ENCODE measurements at regions not wholly inside any gene's neighbourhood (a gene's known extent, or its start where the extent isn't known, plus 50 kb on each side); places are given as distances from the start of the nearest gene placed in this dataset.

- H3K27me3 Mint-ChIP-seq, result no peaks in the 10 kb centered on the region
- H3K4me1 Mint-ChIP-seq, result peaks cover 34 to 65% (median 53%) of the 10 kb centered on the region in 4 donors
- POLR2A ChIA-PET, result interaction anchor here (1.0 kb wide), 1 partner anchor 37 kb away, joined by 3 read pairs; no protein-coding TSS in a partner anchor
Observed at GRCh38 chr12:67446716-67447115, 177.6 kb downstream of the CAND1 start.

GRCh38 chr12:67447180-67447579 is 178.0 kb downstream of the CAND1 start:
- DNase-seq (no peak), ATAC-seq (no peak)
- Mint-ChIP-seq H3K9me3 (peaks cover 0 to 12% (median 0%) of the 10 kb centered on the region in 9 donors), H3K36me3 (no peaks in the 10 kb centered on the region), H3K27ac (peak overlapping the region in 3 of 10 donors; percentile 27 to 56 (median 37)), H3K4me3 (no peak overlapping the region), H3K4me1 (peaks cover 34 to 65% (median 53%) of the 10 kb centered on the region in 4 donors), H3K27me3 (no peaks in the 10 kb centered on the region)
- POLR2A ChIA-PET, result interaction anchor here (1.0 kb wide), 1 partner anchor 36 kb away, joined by 3 read pairs; no protein-coding TSS in a partner anchor

More at GRCh38 chr12:67446716-67447115, 177.6 kb downstream of the CAND1 start:
- ATAC-seq (no peak), DNase-seq (no peak)
- peak overlapping the region in 1 of 10 donors; percentile 7 for H3K27ac Mint-ChIP-seq
- H3K4me3 Mint-ChIP-seq, result no peak overlapping the region
- H3K36me3 Mint-ChIP-seq, result no peaks in the 10 kb centered on the region
- peaks cover 0 to 12% (median 0%) of the 10 kb centered on the region in 9 donors for H3K9me3 Mint-ChIP-seq

DNA sequence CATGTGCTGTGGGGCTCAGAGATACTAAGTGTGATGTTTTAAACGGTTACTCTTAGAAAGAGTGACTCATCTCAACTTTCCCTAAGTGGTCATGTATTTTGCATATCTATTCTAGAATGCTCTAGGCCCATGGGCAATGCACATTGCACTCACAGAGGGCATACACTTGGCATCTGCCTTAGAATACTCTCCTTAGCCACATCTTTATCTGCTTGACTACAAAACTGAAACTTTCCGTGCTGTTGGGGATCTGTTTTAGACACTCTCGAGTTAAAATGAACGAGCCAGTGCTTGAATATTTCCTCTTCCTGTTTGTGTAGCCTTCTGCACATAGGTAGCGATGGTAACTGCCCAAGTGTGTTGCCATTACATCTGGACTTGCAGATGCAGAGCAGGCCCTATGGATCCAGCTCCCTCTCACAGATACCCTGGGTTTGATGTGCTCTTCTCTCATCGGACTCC is 180.5 kb downstream of the CAND1 start:
- H3K4me1 Mint-ChIP-seq, result peaks cover 37 to 62% (median 51%) of the 10 kb centered on the region in 4 donors
- H3K36me3 Mint-ChIP-seq, result no peaks in the 10 kb centered on the region
- ATAC-seq (peak; percentile 56 to 78), DNase-seq (peak in 3 of 10 donors; percentile 13 to 29 (median 28))
- POLR2A ChIA-PET, result interaction anchor here (1.0 to 2.4 kb wide), 2 partner anchors 130 to 198 kb away, joined by 3 to 12 read pairs; partner anchors contain the start of gene DYRK2
- H3K4me3 Mint-ChIP-seq, result peak overlapping the region in 9 of 10 donors; percentile 15 to 80 (median 68)
- peaks cover 0 to 12% (median 0%) of the 10 kb centered on the region in 9 donors for H3K9me3 Mint-ChIP-seq
- H3K27me3 Mint-ChIP-seq, result no peaks in the 10 kb centered on the region
- H3K27ac Mint-ChIP-seq, result peak overlapping the region; percentile 63 to 93 (median 80)

GRCh38 chr12:67450441-67450840 is 181.3 kb downstream of the CAND1 start:
- H3K27me3 Mint-ChIP-seq, result no peaks in the 10 kb centered on the region
- POLR2A ChIA-PET, result interaction anchor here (0.7 to 2.4 kb wide), 5 partner anchors 13 to 198 kb away, joined by 3 to 12 read pairs (median 3); partner anchors contain the start of gene DYRK2
- H3K36me3 Mint-ChIP-seq, result no peaks in the 10 kb centered on the region
- H3K9me3 Mint-ChIP-seq, result peaks cover 0 to 12% (median 0%) of the 10 kb centered on the region in 9 donors
- no peak for ATAC-seq
- peak overlapping the region in 6 of 10 donors; percentile 15 to 76 (median 54) for H3K4me3 Mint-ChIP-seq
- peaks cover 37 to 62% (median 51%) of the 10 kb centered on the region in 4 donors for H3K4me1 Mint-ChIP-seq
- no peak for DNase-seq
- peak overlapping the region in 7 of 10 donors; percentile 39 to 93 (median 76) for H3K27ac Mint-ChIP-seq

- Mint-ChIP-seq H3K4me1 (peaks cover 37 to 62% (median 51%) of the 10 kb centered on the region in 4 donors), H3K27ac (peak overlapping the region in 1 of 10 donors; percentile 1), H3K36me3 (no peaks in the 10 kb centered on the region), H3K27me3 (no peaks in the 10 kb centered on the region), H3K9me3 (peaks cover 0 to 12% (median 0%) of the 10 kb centered on the region in 9 donors), H3K4me3 (peak overlapping the region in 3 of 10 donors; percentile 0 to 68 (median 12))
- DNase-seq (no peak), ATAC-seq (no peak)
- POLR2A ChIA-PET, result interaction anchor here (0.7 to 2.4 kb wide), 7 partner anchors 12 to 202 kb away, joined by 3 to 12 read pairs (median 3); partner anchors contain the start of gene DYRK2
Observed at GRCh38 chr12:67451206-67451605, 182.0 kb downstream of the CAND1 start.

DNA sequence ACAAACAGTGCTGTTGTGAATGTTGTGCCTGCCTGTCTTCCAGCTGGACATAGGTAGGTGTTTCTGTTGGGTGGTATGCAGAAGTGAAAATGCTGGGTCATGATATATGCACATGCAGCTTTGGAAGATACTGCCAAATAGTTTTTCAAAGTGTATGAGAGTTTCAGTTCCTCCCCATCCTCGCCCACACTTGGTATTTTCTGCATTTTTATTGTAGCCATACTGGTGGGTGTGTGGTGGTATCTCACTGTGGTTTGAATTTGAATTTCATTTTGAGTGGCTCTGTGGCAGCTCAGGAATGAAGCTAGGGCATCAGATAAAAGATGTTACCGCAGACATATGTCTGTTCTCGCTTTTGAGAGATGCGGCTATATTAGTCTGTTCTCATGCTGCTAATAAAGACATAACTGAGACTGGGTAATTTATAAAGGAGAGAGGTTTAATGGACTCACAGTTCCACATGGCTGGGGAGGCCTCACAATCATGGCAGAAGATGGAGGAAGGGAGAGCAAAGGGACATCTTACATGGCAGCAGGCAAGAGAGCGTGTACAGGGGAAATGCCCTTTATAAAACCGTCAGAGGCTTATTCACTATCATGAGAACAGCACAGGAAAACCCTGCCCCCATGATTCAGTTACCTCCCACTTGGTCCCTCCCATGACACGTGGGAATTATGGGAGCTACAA is 183.1 kb downstream of the CAND1 start:
- ATAC-seq (no peak), DNase-seq (no peak)
- peak overlapping the region in 1 of 10 donors; percentile 64 for H3K4me3 Mint-ChIP-seq
- peaks cover 0 to 12% (median 0%) of the 10 kb centered on the region in 9 donors for H3K9me3 Mint-ChIP-seq
- POLR2A ChIA-PET, result interaction anchor here (0.8 to 3.4 kb wide), 6 partner anchors 31 to 201 kb away, joined by 3 to 12 read pairs (median 6); partner anchors contain the start of gene DYRK2
- H3K36me3 Mint-ChIP-seq, result no peaks in the 10 kb centered on the region
- no peaks in the 10 kb centered on the region for H3K27me3 Mint-ChIP-seq
- peaks cover 35 to 59% (median 47%) of the 10 kb centered on the region in 4 donors for H3K4me1 Mint-ChIP-seq
- H3K27ac Mint-ChIP-seq, result peak overlapping the region in 2 of 10 donors; percentile 18 to 53

- DNase-seq, result no peak
- Mint-ChIP-seq H3K36me3 (no peaks in the 10 kb centered on the region), H3K27ac (peak overlapping the region in 3 of 10 donors; percentile 3 to 40 (median 15)), H3K27me3 (no peaks in the 10 kb centered on the region), H3K9me3 (peaks cover 0 to 12% (median 0%) of the 10 kb centered on the region in 9 donors), H3K4me1 (peaks cover 31 to 56% (median 43%) of the 10 kb centered on the region in 4 donors), H3K4me3 (no peak overlapping the region)
- POLR2A ChIA-PET, result interaction anchor here (1.5 to 3.4 kb wide), 2 partner anchors 30 to 195 kb away, joined by 5 to 8 read pairs; partner anchors contain the start of gene DYRK2
- no peak for ATAC-seq
Observed at GRCh38 chr12:67453191-67453590, 184.0 kb downstream of the CAND1 start.

- H3K27ac Mint-ChIP-seq, result no peak overlapping the region
- no peak for DNase-seq
- POLR2A ChIA-PET, result interaction anchor here (1.0 kb wide), 1 partner anchor 179 kb away, joined by 3 read pairs; no protein-coding TSS in a partner anchor
- H3K4me3 Mint-ChIP-seq, result no peak overlapping the region
- H3K27me3 Mint-ChIP-seq, result no peaks in the 10 kb centered on the region
- H3K9me3 Mint-ChIP-seq, result peaks cover 0 to 7% (median 0%) of the 10 kb centered on the region in 9 donors
- no peaks in the 10 kb centered on the region for H3K36me3 Mint-ChIP-seq
- peaks cover 17 to 36% (median 23%) of the 10 kb centered on the region in 4 donors for H3K4me1 Mint-ChIP-seq
- no peak for ATAC-seq
Observed at GRCh38 chr12:67455236-67455635, 186.1 kb downstream of the CAND1 start.

GRCh38 chr12:67456431-67456901 is 187.3 kb downstream of the CAND1 start:
- peaks cover 8 to 24% (median 13%) of the 10 kb centered on the region in 4 donors for H3K4me1 Mint-ChIP-seq
- H3K27me3 Mint-ChIP-seq, result no peaks in the 10 kb centered on the region
- no peak for ATAC-seq
- no peak overlapping the region for H3K27ac Mint-ChIP-seq
- no peaks in the 10 kb centered on the region for H3K9me3 Mint-ChIP-seq
- DNase-seq, result no peak
- POLR2A ChIA-PET, result no interaction called here
- H3K4me3 Mint-ChIP-seq, result no peak overlapping the region
- H3K36me3 Mint-ChIP-seq, result peaks cover 0 to 1% (median 0%) of the 10 kb centered on the region in 3 donors

- POLR2A ChIA-PET, result no interaction called here
- Mint-ChIP-seq H3K27me3 (no peaks in the 10 kb centered on the region), H3K9me3 (no peaks in the 10 kb centered on the region), H3K27ac (no peak overlapping the region), H3K4me3 (no peak overlapping the region), H3K4me1 (peaks cover 4 to 20% (median 8%) of the 10 kb centered on the region in 4 donors), H3K36me3 (peaks cover 0 to 1% (median 0%) of the 10 kb centered on the region in 3 donors)
- DNase-seq (no peak), ATAC-seq (no peak)
Observed at GRCh38 chr12:67457136-67457535, 188.0 kb downstream of the CAND1 start.

DNA sequence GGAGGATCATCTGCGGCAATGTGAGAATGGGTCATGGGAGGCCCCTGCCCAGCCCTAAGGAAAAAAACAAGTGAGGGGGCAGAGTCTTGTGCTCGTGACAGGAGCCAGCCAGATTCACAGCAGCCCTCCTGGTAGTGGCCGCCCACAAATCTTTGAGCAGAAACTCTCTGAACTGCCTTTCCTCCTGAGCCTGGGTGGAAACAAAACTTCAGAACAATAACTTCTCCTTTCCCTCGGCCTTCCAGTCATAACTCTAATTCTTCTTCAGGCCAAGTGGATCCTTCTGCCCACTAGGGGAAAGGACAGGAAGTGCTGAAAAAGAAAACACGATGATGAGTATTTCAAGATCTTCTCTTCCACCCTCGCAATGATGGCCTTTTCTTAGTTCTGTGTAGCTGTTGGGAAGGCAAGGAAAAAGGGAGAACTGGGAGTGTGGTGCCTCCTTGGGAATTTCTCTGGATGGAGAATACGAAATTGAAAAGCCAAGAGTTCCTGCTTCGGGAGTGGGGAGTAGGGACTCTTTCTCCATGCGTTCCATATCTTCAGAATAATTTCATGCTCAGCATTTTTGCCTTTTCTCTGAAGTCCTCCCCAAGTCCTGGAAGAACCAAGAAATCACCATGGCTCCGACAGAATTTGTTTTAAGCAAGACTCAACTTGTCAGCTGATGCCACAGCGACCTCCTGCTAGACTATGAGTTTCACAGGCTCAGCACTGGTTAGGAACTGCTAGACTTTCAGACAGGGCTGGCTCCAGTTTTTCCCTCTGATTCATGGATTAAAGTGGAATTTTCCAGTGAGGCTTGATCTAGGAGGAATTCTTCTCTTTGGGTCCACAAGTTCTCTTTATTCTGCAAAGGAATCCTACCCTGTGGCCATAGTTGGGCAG is 188.9 kb downstream of the CAND1 start:
- H3K27ac Mint-ChIP-seq, result peak overlapping the region in 1 of 10 donors; percentile 67
- POLR2A ChIA-PET, result interaction anchor here (1.6 kb wide), 1 partner anchor 25 kb away, joined by 3 read pairs; no protein-coding TSS in a partner anchor
- H3K27me3 Mint-ChIP-seq, result no peaks in the 10 kb centered on the region
- no peak overlapping the region for H3K4me3 Mint-ChIP-seq
- no peaks in the 10 kb centered on the region for H3K9me3 Mint-ChIP-seq
- peaks cover 0 to 1% (median 0%) of the 10 kb centered on the region in 3 donors for H3K36me3 Mint-ChIP-seq
- DNase-seq (no peak), ATAC-seq (no peak)
- H3K4me1 Mint-ChIP-seq, result peaks cover 0 to 11% (median 2%) of the 10 kb centered on the region in 4 donors

- Mint-ChIP-seq H3K27ac (no peak overlapping the region), H3K4me3 (no peak overlapping the region), H3K9me3 (no peaks in the 10 kb centered on the region), H3K4me1 (peaks cover 0 to 9% (median 1%) of the 10 kb centered on the region in 4 donors), H3K36me3 (peaks cover 0 to 1% (median 0%) of the 10 kb centered on the region in 3 donors), H3K27me3 (no peaks in the 10 kb centered on the region)
- ATAC-seq (no peak), DNase-seq (no peak)
- POLR2A ChIA-PET, result interaction anchor here (1.6 kb wide), 1 partner anchor 24 kb away, joined by 3 read pairs; no protein-coding TSS in a partner anchor
Observed at GRCh38 chr12:67459173-67459572, 189.4 kb upstream of the DYRK2 start.

Measured in naive thymus-derived CD8-positive, alpha-beta T cell (primary cell).